KMS-11 (cell line): ENCODE measurements at regions not wholly inside any gene's neighbourhood (a gene's known extent, or its start where the extent isn't known, plus 50 kb on each side); places are given as distances from the start of the nearest gene placed in this dataset.

Experiments
- H2AFZ ChIP-seq: fragments of 200-600 bp; sonication (generic); 2 replicates; pipeline ENCODE4 v1.6.1; 2016; ENCODE audit warnings: antibody characterized with exemption, mixed run types, low read depth
- H3K27ac ChIP-seq: fragments of 200-600 bp; sonication (generic); 2 replicates; pipeline ENCODE4 v1.6.1; 2016; ENCODE audit warnings: mild to moderate bottlenecking, mixed run types
- H3K27me3 ChIP-seq: fragments of 200-600 bp; sonication (generic); 2 replicates; pipeline ENCODE4 v1.6.1; 2017; ENCODE audit warnings: mild to moderate bottlenecking, low read depth, mixed run types, moderate library complexity; ENCODE audit not compliant: insufficient read depth
- H3K36me3 ChIP-seq: fragments of 200-600 bp; sonication (generic); 2 replicates; pipeline ENCODE4 v1.6.1; 2017; ENCODE audit warnings: mild to moderate bottlenecking, mixed run types; ENCODE audit not compliant: insufficient read depth
- H3K4me1 ChIP-seq: fragments of 200-600 bp; sonication (generic); 2 replicates; pipeline ENCODE4 v1.6.1; 2016; ENCODE audit warnings: mild to moderate bottlenecking, low read depth, mixed run types; ENCODE audit not compliant: poor library complexity, severe bottlenecking
- H3K4me2 ChIP-seq: fragments of 200-600 bp; sonication (generic); 2 replicates; pipeline ENCODE4 v1.7.0; 2016; ENCODE audit warnings: mild to moderate bottlenecking, mixed run types
- H3K4me3 ChIP-seq: fragments of 200-600 bp; sonication (generic); IDR thresholded peaks from 2 replicates; pipeline ENCODE4 v1.6.1; 2017; ENCODE audit warnings: low read depth, low read length, mixed read lengths; ENCODE audit not compliant: insufficient read depth
- H3K79me2 ChIP-seq: fragments of 200-600 bp; sonication (generic); 2 replicates; pipeline ENCODE4 v1.6.1; 2016; ENCODE audit warnings: low read depth, mixed run types; ENCODE audit not compliant: insufficient read depth
- H3K9ac ChIP-seq: fragments of 200-600 bp; sonication (generic); 2 replicates; pipeline ENCODE4 v1.6.1; 2016; ENCODE audit warnings: mild to moderate bottlenecking, mixed run types
- H4K20me1 ChIP-seq: fragments of 200-600 bp; sonication (generic); 2 replicates; pipeline ENCODE4 v1.6.1; 2016; ENCODE audit warnings: mild to moderate bottlenecking, mixed run types; ENCODE audit not compliant: insufficient read depth
- CTCF ChIP-seq: fragments of 200-600 bp; sonication (generic); conservative IDR thresholded peaks from 2 replicates; pipeline ENCODE4 v1.6.1; 2017; ENCODE audit warnings: low read depth, mild to moderate bottlenecking, antibody characterized with exemption, low read length, moderate library complexity, mixed read lengths

- H3K27ac ChIP-seq, result no peak overlapping the region
- no peaks in the 10 kb centered on the region for H3K27me3 ChIP-seq
- H4K20me1 ChIP-seq, result no peaks in the 10 kb centered on the region
- no peak for TF ChIP-seq CTCF
- H3K4me3 ChIP-seq, result no peak overlapping the region
- H3K36me3 ChIP-seq, result no peaks in the 10 kb centered on the region
- peaks cover 26% of the 10 kb centered on the region for H3K4me1 ChIP-seq
- no peak overlapping the region for H3K4me2 ChIP-seq
- H2AFZ ChIP-seq, result no peak overlapping the region
- H3K9ac ChIP-seq, result no peak overlapping the region
- no peaks in the 10 kb centered on the region for H3K79me2 ChIP-seq
Measured at GRCh38 chr14:22456998-22457594, 131.9 kb downstream of the DAD1 start.

- Histone ChIP-seq H3K4me3 (no peak overlapping the region), H3K4me1 (peaks cover 22% of the 10 kb centered on the region)
Measured at GRCh38 chr14:22456421-22456820, 132.6 kb downstream of the DAD1 start.

GRCh38 chr14:22452330-22452729 is 136.7 kb downstream of the DAD1 start:
- no peak overlapping the region for H2AFZ ChIP-seq
- no peak overlapping the region for H3K27ac ChIP-seq
- H3K4me3 ChIP-seq, result no peak overlapping the region
- no peak for TF ChIP-seq CTCF
- H4K20me1 ChIP-seq, result no peaks in the 10 kb centered on the region
- no peak overlapping the region for H3K4me2 ChIP-seq
- H3K79me2 ChIP-seq, result no peaks in the 10 kb centered on the region
- H3K36me3 ChIP-seq, result no peaks in the 10 kb centered on the region
- H3K9ac ChIP-seq, result no peak overlapping the region
- no peaks in the 10 kb centered on the region for H3K4me1 ChIP-seq
- no peaks in the 10 kb centered on the region for H3K27me3 ChIP-seq

More at GRCh38 chr14:22456421-22456820, 132.6 kb downstream of the DAD1 start:
- Histone ChIP-seq H3K79me2 (no peaks in the 10 kb centered on the region), H3K27me3 (no peaks in the 10 kb centered on the region), H2AFZ (no peak overlapping the region), H3K9ac (no peak overlapping the region), H3K4me2 (no peak overlapping the region), H3K36me3 (no peaks in the 10 kb centered on the region), H4K20me1 (no peaks in the 10 kb centered on the region), H3K27ac (no peak overlapping the region)
- TF ChIP-seq CTCF, result no peak

GRCh38 chr14:22450266-22450665 is 138.8 kb downstream of the DAD1 start:
- Histone ChIP-seq H3K9ac (no peak overlapping the region), H3K4me1 (no peaks in the 10 kb centered on the region), H3K27me3 (no peaks in the 10 kb centered on the region), H4K20me1 (no peaks in the 10 kb centered on the region), H3K36me3 (no peaks in the 10 kb centered on the region), H3K27ac (no peak overlapping the region), H3K79me2 (no peaks in the 10 kb centered on the region), H3K4me3 (no peak overlapping the region), H3K4me2 (no peak overlapping the region), H2AFZ (no peak overlapping the region)
- no peak for TF ChIP-seq CTCF
